PC-9 (cell line): ENCODE measurements at regions not wholly inside any gene's neighbourhood (a gene's known extent, or its start where the extent isn't known, plus 50 kb on each side); places are given as distances from the start of the nearest gene placed in this dataset.

ENCODE experiments used
- EZH2 ChIP-seq: fragments of 200-600 bp; sonication (generic); IDR thresholded peaks from 2 replicates; pipeline ENCODE4 v1.8.0; 2017; ENCODE audit warnings: antibody characterized with exemption, low read depth
- TF ChIP-seq, protein P1 (sequence below): fragments of 200-600 bp; sonication (generic); conservative IDR thresholded peaks from 2 replicates; pipeline ENCODE4 v1.6.1; 2017; ENCODE audit warnings: mixed run types, antibody characterized with exemption, mild to moderate bottlenecking, moderate library complexity

DNA sequence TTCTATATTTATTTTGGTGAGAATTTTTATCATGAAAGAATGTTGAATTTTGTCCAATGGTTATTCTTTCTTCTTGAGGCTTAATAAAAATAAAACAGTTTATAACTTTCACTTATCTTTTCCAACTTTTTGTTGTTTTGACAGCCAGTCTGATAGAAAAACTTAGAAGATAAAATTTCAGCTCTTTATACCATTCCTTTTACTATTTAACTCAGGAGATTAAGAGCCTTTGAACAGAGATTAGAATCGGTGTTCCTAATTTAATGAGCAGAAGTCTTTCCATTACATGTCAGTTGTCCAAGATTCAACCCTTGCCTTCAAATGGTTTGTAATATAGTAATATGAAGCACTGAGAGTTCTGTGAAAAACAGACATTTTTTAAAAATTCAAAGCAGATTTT, 97.8 kb upstream of the SEC61G start:
- TF ChIP-seq, protein P1, sequence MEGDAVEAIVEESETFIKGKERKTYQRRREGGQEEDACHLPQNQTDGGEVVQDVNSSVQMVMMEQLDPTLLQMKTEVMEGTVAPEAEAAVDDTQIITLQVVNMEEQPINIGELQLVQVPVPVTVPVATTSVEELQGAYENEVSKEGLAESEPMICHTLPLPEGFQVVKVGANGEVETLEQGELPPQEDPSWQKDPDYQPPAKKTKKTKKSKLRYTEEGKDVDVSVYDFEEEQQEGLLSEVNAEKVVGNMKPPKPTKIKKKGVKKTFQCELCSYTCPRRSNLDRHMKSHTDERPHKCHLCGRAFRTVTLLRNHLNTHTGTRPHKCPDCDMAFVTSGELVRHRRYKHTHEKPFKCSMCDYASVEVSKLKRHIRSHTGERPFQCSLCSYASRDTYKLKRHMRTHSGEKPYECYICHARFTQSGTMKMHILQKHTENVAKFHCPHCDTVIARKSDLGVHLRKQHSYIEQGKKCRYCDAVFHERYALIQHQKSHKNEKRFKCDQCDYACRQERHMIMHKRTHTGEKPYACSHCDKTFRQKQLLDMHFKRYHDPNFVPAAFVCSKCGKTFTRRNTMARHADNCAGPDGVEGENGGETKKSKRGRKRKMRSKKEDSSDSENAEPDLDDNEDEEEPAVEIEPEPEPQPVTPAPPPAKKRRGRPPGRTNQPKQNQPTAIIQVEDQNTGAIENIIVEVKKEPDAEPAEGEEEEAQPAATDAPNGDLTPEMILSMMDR: no peak
- TF ChIP-seq EZH2: no peak
